ENCODE measurements at regions not wholly inside any gene's neighbourhood (a gene's known extent, or its start where the extent isn't known, plus 50 kb on each side); places are given as distances from the start of the nearest gene placed in this dataset.

GRCh38 chr13:63900406-63900805 is 2484.8 kb upstream of the PCDH20 start:
- Histone ChIP-seq H3K9me3 (ENCODE audit: low read length) (no peaks in the 10 kb centered on the region), H4K20me1 (ENCODE audit: insufficient read depth, low read length) (no peaks in the 10 kb centered on the region), H3K79me2 (ENCODE audit: insufficient read depth, low read length) (no peaks in the 10 kb centered on the region), H3K27me3 (ENCODE audit: control insufficient read depth in 1 of 2, insufficient read depth in 2 of 2, low read length in 2 of 2) (no peaks in the 10 kb centered on the region), H3K36me3 (replicated peaks in 1 of 2; ENCODE audit: control insufficient read depth in 1 of 2, insufficient read depth in 2 of 2, low read length in 2 of 2) (no peaks in the 10 kb centered on the region), H3K4me3 (replicated peaks in 1 of 3; ENCODE audit: insufficient read depth in 1 of 3, low read depth in 2 of 3, low read length in 3 of 3) (no peak overlapping the region), H3K4me2 (ENCODE audit: low read depth, low read length) (no peak overlapping the region), H3K27ac (ENCODE audit: extremely low read length, insufficient read depth, low read length) (no peak overlapping the region), H2AFZ (ENCODE audit: low read length) (no peak overlapping the region), H3K9ac (ENCODE audit: insufficient read depth, low read depth, low read length) (no peak overlapping the region), H3K4me1 (ENCODE audit: insufficient read depth, low read length) (no peaks in the 10 kb centered on the region)
- ChIA-PET POLR2A (no interaction called here), CTCF (ENCODE audit: low intra/inter-chr PET ratio, low total read pairs) (no interaction called here)
- WGBS (ENCODE audit: low lambda C conversion rate) = 58% methylated on average over 1 of the region's 1 CpG
- DNase-seq (ENCODE audit: low spot score) (no peak), FAIRE-seq (no peak), ATAC-seq (no peak)
- TF ChIP-seq ZNF33B (CRISPR knock-in tag; IDR thresholded peaks at IDR 0.05) = no peak
- TF ChIP-seq ZKSCAN5 (CRISPR knock-in tag; IDR thresholded peaks at IDR 0.05) = no peak
- TF ChIP-seq CENPT (CRISPR knock-in tag; IDR thresholded peaks at IDR 0.05; ENCODE audit: low read depth) = no peak
- no peak for TF ChIP-seq NR3C1 (CRISPR knock-in tag; IDR thresholded peaks at IDR 0.05)
- TF ChIP-seq GATAD2A (CRISPR knock-in tag; IDR thresholded peaks at IDR 0.05) = no peak
- no peak for TF ChIP-seq MZF1 (CRISPR knock-in tag; IDR thresholded peaks at IDR 0.05; ENCODE audit: borderline replicate concordance)
- no peak for TF ChIP-seq ZNF337 (CRISPR knock-in tag; IDR thresholded peaks at IDR 0.05; ENCODE audit: borderline replicate concordance, low read depth)
- TF ChIP-seq ZNF598 (CRISPR knock-in tag; IDR thresholded peaks at IDR 0.05; ENCODE audit: borderline replicate concordance) = no peak
- no peak for TF ChIP-seq STAG1 (CRISPR knock-in tag; IDR thresholded peaks at IDR 0.05)
- TF ChIP-seq HOXA3 (CRISPR knock-in tag; IDR thresholded peaks at IDR 0.05) = no peak
- TF ChIP-seq ZNF691 (CRISPR knock-in tag; IDR thresholded peaks at IDR 0.05; ENCODE audit: borderline replicate concordance, low read depth) = no peak
- TF ChIP-seq IKZF1 (IDR thresholded peaks at IDR 0.05) = no peak
- no TSS peak for BruUV-seq (replicated peaks)
- in situ Hi-C loops (cut with HindIII; ENCODE audit: extremely low pct_ligation_motif_present, low pct_unique_long_range_greater_than_20kb) (no loop called here), intact Hi-C loops (cut with micrococcal nuclease; ENCODE audit: unreplicated experiment) (no loop called here)
